BLaER1 (cell line): ENCODE measurements at regions not wholly inside any gene's neighbourhood (a gene's known extent, or its start where the extent isn't known, plus 50 kb on each side); places are given as distances from the start of the nearest gene placed in this dataset.
"Not testable (repeated sequence)": the region's sequence is repeated elsewhere in the genome, so short reads cannot be mapped to it uniquely, and the experiment has no call there.

Experiments
- H3K27ac ChIP-seq: shearing (Covaris generic); formaldehyde crosslinking; 2 replicates; pipeline ENCODE4 v1.8.1; 2022
- H3K27me3 ChIP-seq: shearing (Covaris generic); formaldehyde crosslinking; 2 replicates; pipeline ENCODE4 v1.8.1; 2022
- H3K36me3 ChIP-seq: shearing (Covaris generic); formaldehyde crosslinking; 2 replicates; pipeline ENCODE4 v1.8.1; 2022
- H3K4me1 ChIP-seq: shearing (Covaris generic); formaldehyde crosslinking; 2 replicates; pipeline ENCODE4 v1.8.1; 2022
- H3K4me2 ChIP-seq: shearing (Covaris generic); formaldehyde crosslinking; 2 replicates; pipeline ENCODE4 v1.8.1; 2022
- H3K4me3 ChIP-seq: shearing (Covaris generic); formaldehyde crosslinking; 2 replicates; pipeline ENCODE4 v1.8.1; 2022
- H3K9ac ChIP-seq: shearing (Covaris generic); formaldehyde crosslinking; 2 replicates; pipeline ENCODE4 v1.8.1; 2022
- H3K9me3 ChIP-seq: shearing (Covaris generic); formaldehyde crosslinking; 2 replicates; pipeline ENCODE4 v1.8.1; 2022
- H4K20me1 ChIP-seq: shearing (Covaris generic); formaldehyde crosslinking; 2 replicates; pipeline ENCODE4 v1.8.1; 2022
- Cebpa-rat ChIP-seq: shearing (Covaris generic); IDR thresholded peaks from 2 replicates; pipeline ENCODE4 v1.8.1; 2022

DNA sequence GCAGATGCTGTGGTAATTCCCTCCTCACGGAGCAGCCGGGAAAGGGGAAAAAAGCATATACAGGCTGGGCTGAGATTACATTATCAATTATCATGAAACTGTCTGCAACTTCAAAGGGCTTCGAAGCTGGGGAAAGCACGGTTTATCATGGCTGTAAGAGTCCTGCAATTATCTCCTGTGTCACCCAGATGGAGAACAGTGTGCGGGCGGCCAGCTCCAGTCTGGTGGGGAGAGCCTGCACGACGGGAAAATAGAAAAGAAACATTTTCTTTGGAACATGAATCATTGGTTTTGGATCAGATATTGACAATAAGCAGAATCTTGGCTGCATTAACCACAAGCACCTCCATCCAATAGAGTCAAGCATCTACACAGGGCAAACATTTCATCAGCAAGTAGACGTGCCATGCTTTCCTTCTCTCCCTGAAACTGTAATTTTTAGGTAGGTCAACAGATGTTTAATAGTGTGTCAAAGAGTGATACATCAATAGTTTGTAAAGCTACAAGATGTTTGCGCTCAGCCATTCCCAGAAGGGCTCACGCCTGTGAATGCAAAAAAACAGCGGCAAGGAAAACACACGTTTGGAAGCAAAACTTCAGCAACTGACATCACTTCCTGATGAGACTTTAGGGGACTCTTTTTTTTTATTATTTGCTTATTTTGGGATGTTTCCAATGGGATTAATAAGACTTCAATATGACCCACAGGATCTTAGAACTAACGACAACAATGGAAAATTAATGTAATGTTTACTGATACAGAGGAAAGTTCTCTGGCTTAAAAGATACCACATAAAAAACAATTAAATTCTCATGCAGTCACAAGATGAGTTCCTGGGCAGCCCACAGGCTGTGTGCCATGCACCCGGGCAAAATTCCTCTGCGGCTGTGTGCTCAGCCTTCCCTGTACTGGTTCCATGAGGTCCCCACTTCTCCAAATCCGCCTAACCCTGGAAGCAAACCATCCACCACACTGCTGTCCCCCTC, 111.0 kb upstream of the SALL3 start:
- Histone ChIP-seq H3K4me2 (no peak overlapping the region), H3K4me1 (0 out of 2 replicates have a peak, but pooled peaks cover 4% of the 10 kb centered on the region), H3K4me3 (no peak overlapping the region), H4K20me1 (no peaks in the 10 kb centered on the region), H3K9me3 (no peaks in the 10 kb centered on the region), H3K9ac (no peak overlapping the region), H3K36me3 (no peaks in the 10 kb centered on the region), H3K27ac (no peak overlapping the region), H3K27me3 (no peaks in the 10 kb centered on the region)
- no peak for TF ChIP-seq Cebpa-rat

DNA sequence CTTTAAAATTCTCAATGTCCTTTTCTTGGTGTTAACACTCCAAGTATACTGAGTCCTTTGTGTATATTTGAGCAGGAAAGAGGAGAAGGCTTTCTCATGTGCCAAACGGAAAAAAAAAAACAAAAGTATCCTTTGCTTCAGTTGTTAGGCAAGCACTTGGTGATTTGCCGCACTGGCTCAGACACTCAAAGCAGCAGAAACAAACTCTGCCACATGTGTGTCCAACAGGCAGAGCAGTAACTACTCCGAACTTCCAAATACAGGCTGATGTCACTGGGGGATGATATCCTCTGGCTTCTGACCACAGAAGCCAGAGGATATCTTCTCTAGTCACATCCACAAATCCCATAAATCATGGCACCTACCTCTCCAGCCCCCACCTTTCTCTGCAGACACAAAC, 108.0 kb upstream of the SALL3 start:
- Histone ChIP-seq H3K27me3 (no peaks in the 10 kb centered on the region), H3K9ac (no peak overlapping the region)
- TF ChIP-seq Cebpa-rat, result no peak

DNA sequence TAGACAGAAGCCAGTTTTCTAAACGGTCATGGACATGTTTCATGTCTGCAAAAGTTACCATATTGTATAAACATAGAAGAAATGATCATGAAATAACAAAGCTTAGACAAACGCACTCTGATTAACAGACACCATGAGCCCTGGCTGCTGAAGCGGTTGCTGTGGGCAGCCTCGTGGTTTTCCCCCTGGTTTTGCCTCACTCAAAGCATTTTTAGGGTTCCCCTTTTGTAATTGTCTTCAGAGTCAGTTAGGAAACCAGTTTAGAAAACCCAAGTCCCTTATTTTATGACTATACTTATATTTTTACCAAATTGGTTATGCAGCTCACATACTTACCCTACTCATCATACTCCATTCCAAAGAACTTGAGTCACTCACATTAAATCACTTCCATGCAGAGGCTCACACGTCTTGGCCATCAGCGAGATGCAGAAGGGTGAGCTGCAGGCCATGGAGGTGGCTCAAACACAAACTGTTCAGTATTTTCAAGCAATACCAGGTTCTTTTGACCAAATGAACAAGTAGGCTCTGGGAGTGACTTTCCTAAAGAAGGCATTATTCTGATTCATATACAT, 105.6 kb upstream of the SALL3 start:
- H3K4me2 ChIP-seq, result peak overlapping the region; percentile 16; the same call in 1 of the 2 replicates
- no peak for TF ChIP-seq Cebpa-rat
- H3K4me3 ChIP-seq, result no peak overlapping the region
- no peak overlapping the region for H3K27ac ChIP-seq
- H3K36me3 ChIP-seq, result no peaks in the 10 kb centered on the region
- no peaks in the 10 kb centered on the region for H3K9me3 ChIP-seq
- no peaks in the 10 kb centered on the region for H3K27me3 ChIP-seq
- peaks cover 11% of the 10 kb centered on the region; the same call in 1 of the 2 replicates for H3K4me1 ChIP-seq
- no peaks in the 10 kb centered on the region for H4K20me1 ChIP-seq
- H3K9ac ChIP-seq, result no peak overlapping the region

More for the DNA sequence above, 108.0 kb upstream of the SALL3 start:
- Histone ChIP-seq H4K20me1 (no peaks in the 10 kb centered on the region), H3K4me3 (no peak overlapping the region), H3K9me3 (no peaks in the 10 kb centered on the region), H3K36me3 (no peaks in the 10 kb centered on the region), H3K4me2 (no peak overlapping the region), H3K4me1 (peaks cover 11% of the 10 kb centered on the region; the same call in 1 of the 2 replicates), H3K27ac (no peak overlapping the region)

DNA sequence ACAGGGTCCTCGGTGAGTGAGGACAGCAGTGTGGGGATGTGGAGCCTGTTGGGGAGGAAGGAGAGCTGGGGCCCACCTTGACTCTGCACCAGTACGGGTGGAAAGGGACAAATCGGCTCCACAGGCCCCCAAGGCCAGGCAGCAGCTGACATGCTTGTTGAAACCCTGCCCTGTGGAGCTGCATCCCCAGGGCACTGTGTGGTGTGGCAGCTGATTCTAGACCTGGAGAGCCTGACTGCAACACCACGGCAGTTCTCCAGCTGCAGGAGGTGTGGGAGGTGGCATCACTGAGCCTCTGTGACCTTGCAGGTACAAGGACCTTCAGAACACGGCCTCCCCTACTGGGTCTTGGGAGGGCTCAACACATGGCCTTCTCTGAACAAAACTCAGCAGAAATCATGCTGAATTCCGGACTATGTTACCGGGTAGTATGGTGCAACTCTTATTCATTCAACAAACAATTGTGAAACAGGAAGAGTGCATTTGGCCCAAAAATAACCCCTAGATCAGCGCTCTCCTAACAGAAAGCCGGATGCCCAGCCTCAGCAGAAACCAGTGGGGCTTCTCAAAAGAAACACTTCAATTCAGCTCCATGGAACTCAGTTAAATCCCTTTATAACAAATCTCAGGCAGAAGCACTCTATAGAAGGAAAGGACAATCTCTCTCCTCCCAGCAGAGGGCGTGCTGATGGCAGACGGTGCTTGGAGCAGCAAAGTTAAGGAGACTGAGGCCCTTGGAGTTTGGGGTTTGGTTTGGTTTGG, 104.4 kb upstream of the SALL3 start:
- H3K27me3 ChIP-seq, result no peaks in the 10 kb centered on the region
- no peaks in the 10 kb centered on the region for H3K9me3 ChIP-seq
- no peak overlapping the region for H3K4me3 ChIP-seq
- no peak overlapping the region for H3K9ac ChIP-seq
- H3K4me2 ChIP-seq, result no peak overlapping the region
- no peaks in the 10 kb centered on the region for H3K36me3 ChIP-seq
- peaks cover 11% of the 10 kb centered on the region; the same call in 1 of the 2 replicates for H3K4me1 ChIP-seq
- no peak overlapping the region for H3K27ac ChIP-seq
- H4K20me1 ChIP-seq, result no peaks in the 10 kb centered on the region
- no peak for TF ChIP-seq Cebpa-rat

DNA sequence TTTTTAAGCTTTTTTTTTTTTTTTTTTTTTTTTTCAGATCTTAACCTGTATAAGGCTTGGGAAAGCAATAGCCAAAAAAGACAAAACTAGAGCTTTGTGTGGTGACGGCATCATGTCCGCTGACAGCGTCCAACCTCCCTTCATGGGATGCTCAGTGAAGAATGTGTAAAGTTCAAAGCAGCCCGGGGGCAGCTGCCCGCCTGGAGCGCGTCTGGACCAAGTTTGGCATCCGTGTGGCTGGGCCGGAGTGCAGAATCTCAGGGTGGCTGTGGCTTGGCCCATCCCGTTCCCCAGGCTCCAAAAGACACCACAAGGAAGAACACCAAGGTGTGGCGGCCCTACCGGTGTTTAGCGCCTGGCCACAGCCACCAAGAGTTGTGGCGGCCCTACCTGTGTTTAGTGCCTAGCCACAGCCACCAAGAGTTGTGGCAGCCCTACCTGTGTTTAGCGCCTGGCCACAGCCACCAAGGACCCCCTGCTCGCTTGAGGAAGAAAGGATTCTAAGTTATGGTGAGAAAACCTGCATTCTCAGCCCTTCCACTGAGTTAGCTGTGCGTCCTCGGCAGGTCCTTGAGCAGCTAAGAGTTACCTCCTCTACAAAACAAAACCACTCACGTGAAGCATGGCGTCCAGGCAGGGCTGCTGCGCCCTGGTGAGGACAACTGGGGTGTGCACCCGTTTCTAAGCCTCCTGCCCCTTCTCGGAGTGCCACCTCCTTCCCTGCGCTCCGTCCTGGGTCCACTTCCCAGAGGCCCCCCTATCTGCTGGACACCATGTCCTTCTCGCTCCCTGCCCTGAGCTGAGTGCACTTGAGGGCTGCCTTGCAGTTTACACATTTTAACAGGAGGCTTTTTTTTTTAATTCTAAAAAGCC, 103.6 kb upstream of the SALL3 start:
- Histone ChIP-seq H3K27ac (no peak overlapping the region), H3K4me1 (peaks cover 11% of the 10 kb centered on the region; the same call in 1 of the 2 replicates), H3K36me3 (no peaks in the 10 kb centered on the region), H3K9me3 (no peaks in the 10 kb centered on the region), H3K9ac (no peak overlapping the region), H4K20me1 (no peaks in the 10 kb centered on the region), H3K4me3 (no peak overlapping the region), H3K4me2 (no peak overlapping the region), H3K27me3 (no peaks in the 10 kb centered on the region)
- no peak for TF ChIP-seq Cebpa-rat

DNA sequence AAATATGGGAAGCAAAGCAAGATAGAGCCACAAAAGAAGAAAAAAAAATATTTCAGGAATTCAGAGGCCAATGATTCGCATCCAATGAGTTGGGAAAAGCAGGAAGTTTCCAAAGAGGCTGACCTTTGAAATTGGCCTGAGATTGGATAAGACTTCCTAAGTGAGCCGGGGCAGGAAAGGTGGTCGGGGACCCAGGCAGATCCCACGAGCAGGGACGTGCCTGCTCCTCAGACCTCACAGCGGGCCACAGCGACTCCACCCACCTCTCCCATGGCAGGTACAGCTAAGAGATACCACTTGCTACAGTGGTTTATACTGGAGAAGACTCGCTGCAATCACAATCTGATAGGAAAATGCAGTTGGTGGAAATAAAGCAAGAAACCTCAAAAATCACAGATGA, 102.8 kb upstream of the SALL3 start:
- Histone ChIP-seq H3K4me2 (no peak overlapping the region), H3K27ac (no peak overlapping the region), H3K4me3 (no peak overlapping the region), H3K36me3 (no peaks in the 10 kb centered on the region), H3K9ac (no peak overlapping the region), H3K27me3 (no peaks in the 10 kb centered on the region), H3K9me3 (no peaks in the 10 kb centered on the region), H4K20me1 (no peaks in the 10 kb centered on the region), H3K4me1 (peaks cover 11% of the 10 kb centered on the region; the same call in 1 of the 2 replicates)
- no peak for TF ChIP-seq Cebpa-rat

DNA sequence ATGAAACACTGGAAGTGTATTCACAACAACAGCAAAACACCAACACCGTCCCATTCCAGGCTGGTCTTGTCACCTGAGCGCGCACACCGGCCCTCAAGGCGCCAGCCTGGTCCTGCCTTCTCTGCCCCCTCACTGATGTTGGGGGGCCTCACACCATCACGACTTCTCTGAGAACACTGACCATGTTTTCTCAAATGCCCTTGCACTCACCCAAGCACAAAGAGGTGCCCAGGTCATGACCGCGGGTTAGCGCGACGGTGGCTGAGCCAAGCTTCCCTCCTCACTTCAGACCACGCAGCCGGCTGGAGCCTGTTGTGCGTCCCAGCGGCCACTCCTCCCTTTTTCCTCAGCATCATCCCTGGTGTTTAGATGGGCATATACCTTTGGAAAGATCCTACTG, 101.3 kb upstream of the SALL3 start:
- H3K9me3 ChIP-seq, result peaks cover 1% of the 10 kb centered on the region; the same call in 1 of the 2 replicates
- H3K9ac ChIP-seq, result no peak overlapping the region
- no peak overlapping the region for H3K4me3 ChIP-seq
- H3K27ac ChIP-seq, result no peak overlapping the region
- H4K20me1 ChIP-seq, result no peaks in the 10 kb centered on the region
- TF ChIP-seq Cebpa-rat, result no peak
- no peaks in the 10 kb centered on the region for H3K27me3 ChIP-seq
- H3K36me3 ChIP-seq, result no peaks in the 10 kb centered on the region
- no peak overlapping the region for H3K4me2 ChIP-seq
- H3K4me1 ChIP-seq, result peaks cover 9% of the 10 kb centered on the region; the same call in 1 of the 2 replicates

DNA sequence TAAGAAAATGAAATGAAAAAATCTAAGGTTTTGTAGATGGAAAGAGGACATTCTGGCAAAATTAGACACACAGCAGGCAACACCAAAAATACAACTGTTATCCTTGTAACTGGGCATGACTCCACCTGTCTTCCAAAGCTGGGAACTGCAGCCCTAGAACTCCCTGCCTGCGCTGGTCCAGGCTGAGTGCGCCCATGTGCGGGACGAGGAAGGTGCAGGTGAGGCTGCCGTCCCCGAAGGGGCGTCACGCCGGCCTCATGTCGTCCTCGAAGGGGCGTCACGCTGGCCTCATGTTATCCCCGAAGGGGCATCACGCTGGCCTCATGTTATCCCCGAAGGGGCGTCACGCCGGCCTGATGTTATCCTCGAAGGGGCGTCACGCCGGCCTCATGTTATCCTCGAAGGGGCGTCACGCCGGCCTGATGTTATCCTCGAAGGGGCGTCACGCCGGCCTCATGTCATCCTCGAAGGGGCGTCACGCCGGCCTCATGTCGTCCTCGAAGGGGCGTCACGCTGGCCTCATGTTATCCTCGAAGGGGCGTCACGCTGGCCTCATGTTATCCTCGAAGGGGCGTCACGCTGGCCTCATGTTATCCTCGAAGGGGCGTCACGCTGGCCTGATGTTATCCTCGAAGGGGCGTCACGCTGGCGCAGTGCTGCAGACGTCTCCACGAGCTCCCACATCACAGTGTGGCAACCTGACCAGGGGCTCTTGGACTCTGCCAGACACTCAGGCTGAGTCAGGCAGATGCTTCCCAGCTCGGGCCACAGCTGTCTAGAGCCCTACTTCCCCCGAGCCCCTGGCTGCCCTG, 100.3 kb upstream of the SALL3 start:
- H3K9me3 ChIP-seq, result peaks cover 11% of the 10 kb centered on the region
- not testable (repeated sequence) for H3K36me3 ChIP-seq, H3K27me3 ChIP-seq

More for the DNA sequence above, 100.3 kb upstream of the SALL3 start:
- H3K9ac ChIP-seq, H3K4me1 ChIP-seq, H3K4me3 ChIP-seq, H4K20me1 ChIP-seq, H3K4me2 ChIP-seq, H3K27ac ChIP-seq: not testable (repeated sequence)
